Neural progenitor cell (in vitro differentiated cells): ENCODE measurements at regions not wholly inside any gene's neighbourhood (a gene's known extent, or its start where the extent isn't known, plus 50 kb on each side); places are given as distances from the start of the nearest gene placed in this dataset.

Source experiments
- DNase-seq: peaks from one replicate; pipeline ENCODE4 v3.0.0-alpha.2; 2016; ENCODE audit warnings: low spot score
- H2AFZ ChIP-seq: fragments of 200-600 bp; sonication (generic); replicated peaks from 2 replicates; pipeline ENCODE4 v1.6.1; 2016; ENCODE audit warnings: antibody characterized with exemption
- H3F3A ChIP-seq: fragments of 200-600 bp; sonication (generic); 2 replicates; pipeline ENCODE4 v1.6.1; 2016; ENCODE audit warnings: antibody characterized with exemption, low read depth
- H3K27ac ChIP-seq: fragments of 200-600 bp; sonication (generic); 2 replicates; pipeline ENCODE4 v1.5.1; 2016; ENCODE audit warnings: mild to moderate bottlenecking
- H3K27me3 ChIP-seq: fragments of 200-600 bp; sonication (generic); 2 replicates; pipeline ENCODE4 v1.6.1; 2016; ENCODE audit warnings: mild to moderate bottlenecking, moderate library complexity
- H3K36me3 ChIP-seq: fragments of 200-600 bp; sonication (generic); 2 replicates; pipeline ENCODE4 v1.5.1; 2016
- H3K4me1 ChIP-seq: fragments of 200-600 bp; sonication (generic); 2 replicates; pipeline ENCODE4 v1.6.1; 2016; ENCODE audit warnings: mixed run types
- H3K4me2 ChIP-seq: fragments of 200-600 bp; sonication (generic); 2 replicates; pipeline ENCODE4 v1.6.1; 2016
- H3K4me3 ChIP-seq: fragments of 200-600 bp; sonication (generic); 2 replicates; pipeline ENCODE4 v1.5.1; 2016
- H3K79me2 ChIP-seq: fragments of 200-600 bp; sonication (generic); 2 replicates; pipeline ENCODE4 v1.6.1; 2016; ENCODE audit warnings: low read depth
- H3K9ac ChIP-seq: fragments of 200-600 bp; sonication (generic); 2 replicates; pipeline ENCODE4 v1.6.1; 2016
- H3K9me3 ChIP-seq: fragments of 200-600 bp; sonication (generic); 2 replicates; pipeline ENCODE4 v1.5.1; 2016; ENCODE audit warnings: low read depth
- H4K20me1 ChIP-seq: fragments of 200-600 bp; sonication (generic); 2 replicates; pipeline ENCODE4 v1.6.1; 2016; ENCODE audit warnings: low read depth
- H3K27ac Mint-ChIP-seq: 3 replicates; pipeline ENCODE4 v1.8.0; 2021; ENCODE audit warnings: mixed read lengths
- H3K27me3 Mint-ChIP-seq: 2 replicates; pipeline ENCODE4 v1.8.0; 2022; ENCODE audit warnings: low read depth, mild to moderate bottlenecking, inconsistent platforms, moderate library complexity, mixed read lengths; ENCODE audit not compliant: insufficient read depth
- H3K36me3 Mint-ChIP-seq: 3 replicates; pipeline ENCODE4 v1.8.0; 2021; ENCODE audit warnings: mixed read lengths
- H3K4me1 Mint-ChIP-seq: 3 replicates; pipeline ENCODE4 v1.8.0; 2021; ENCODE audit warnings: mixed read lengths
- H3K4me3 Mint-ChIP-seq: 3 replicates; pipeline ENCODE4 v1.8.0; 2021; ENCODE audit warnings: mild to moderate bottlenecking, moderate library complexity, mixed read lengths
- H3K9me3 Mint-ChIP-seq: 3 replicates; pipeline ENCODE4 v1.8.0; 2020; ENCODE audit warnings: mixed read lengths
- CTCF ChIP-seq: fragments of 200-600 bp; sonication (generic); IDR thresholded peaks from 2 replicates; pipeline ENCODE4 v1.5.1; 2017; ENCODE audit warnings: antibody characterized with exemption, mild to moderate bottlenecking
- EZH2 ChIP-seq: fragments of 200-600 bp; sonication (generic); IDR thresholded peaks from 2 replicates; pipeline ENCODE4 v1.6.1; 2017; ENCODE audit warnings: antibody characterized with exemption, mild to moderate bottlenecking, moderate library complexity
- EZH2phosphoT487 ChIP-seq: fragments of 200-600 bp; sonication (generic); IDR thresholded peaks from 2 replicates; pipeline ENCODE4 v1.6.1; 2017; ENCODE audit warnings: antibody characterized with exemption

DNA sequence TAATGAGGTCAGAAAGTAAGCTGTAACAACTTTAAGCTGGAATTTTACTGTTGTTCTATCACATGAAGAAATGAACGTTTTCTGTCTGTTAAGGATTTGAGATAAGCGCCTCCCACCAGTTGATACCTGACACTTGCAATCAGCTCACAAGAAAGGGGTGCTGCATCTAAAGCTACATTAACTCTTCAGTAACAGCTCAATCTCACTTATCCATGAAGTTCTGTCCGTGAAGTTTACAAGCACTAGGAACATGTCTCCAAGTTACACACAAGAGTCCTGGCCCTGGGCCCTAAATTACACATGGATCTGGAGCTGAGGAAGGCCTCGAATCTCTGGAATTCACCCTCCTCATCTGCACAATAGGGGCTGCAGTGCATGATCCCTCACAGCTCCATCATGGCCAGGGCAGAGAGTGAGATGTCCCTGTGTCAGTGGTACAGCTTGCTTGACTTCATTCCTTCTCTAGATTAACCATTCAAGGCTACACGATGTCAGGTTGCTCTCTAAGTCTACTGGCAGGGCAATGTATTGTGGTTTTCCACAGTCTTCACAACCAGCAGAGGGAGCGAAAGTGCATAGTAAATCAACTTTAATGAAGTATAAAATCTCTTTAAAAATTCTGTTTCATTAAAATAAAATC is 182.4 kb upstream of the MCHR2 start:
- H3K79me2 ChIP-seq: no peaks in the 10 kb centered on the region
- H3K9ac ChIP-seq: no peak overlapping the region
- H3K4me2 ChIP-seq: no peak overlapping the region
- no peaks in the 10 kb centered on the region for H3K9me3 ChIP-seq
- H3F3A ChIP-seq: no peaks in the 10 kb centered on the region
- H3K36me3 Mint-ChIP-seq: no peaks in the 10 kb centered on the region
- TF ChIP-seq EZH2: no peak
- peak; percentile 52 for TF ChIP-seq CTCF
- peak overlapping the region; percentile 80 for H2AFZ ChIP-seq
- H4K20me1 ChIP-seq: no peaks in the 10 kb centered on the region
- no peaks in the 10 kb centered on the region for H3K27me3 Mint-ChIP-seq
- DNase-seq: peak; percentile 54
- H3K4me3 ChIP-seq: no peak overlapping the region
- H3K4me1 Mint-ChIP-seq: peaks cover 12% of the 10 kb centered on the region
- H3K4me3 Mint-ChIP-seq: no peak overlapping the region
- peaks cover 9% of the 10 kb centered on the region for H3K4me1 ChIP-seq
- peak overlapping the region; percentile 30 for H3K27ac Mint-ChIP-seq
- H3K9me3 Mint-ChIP-seq: no peaks in the 10 kb centered on the region
- H3K36me3 ChIP-seq: no peaks in the 10 kb centered on the region
- H3K27me3 ChIP-seq: no peaks in the 10 kb centered on the region
- no peak overlapping the region for H3K27ac ChIP-seq

DNA sequence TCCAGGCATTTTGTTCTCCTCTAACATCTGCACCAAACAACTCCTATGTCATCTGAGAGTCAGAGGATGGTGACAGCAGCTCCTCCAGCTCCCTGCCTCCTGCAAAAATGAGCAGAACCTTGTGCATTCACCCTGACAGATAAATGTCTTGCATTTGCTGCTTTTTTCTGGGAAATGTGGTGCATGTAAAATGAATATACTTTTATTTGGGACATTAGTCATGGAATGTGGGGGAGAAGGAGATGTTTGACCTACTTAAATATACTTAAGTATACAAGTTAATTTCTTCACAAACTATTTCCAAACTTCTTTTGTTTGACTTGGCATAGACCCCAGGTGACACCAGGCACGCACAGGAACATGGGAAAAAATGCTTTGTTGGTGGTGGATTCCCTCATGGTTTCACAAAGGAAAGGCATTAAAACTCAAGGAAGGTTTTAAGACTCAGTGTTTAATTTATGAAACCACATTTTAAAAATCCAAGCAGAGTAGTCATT is 181.8 kb upstream of the MCHR2 start:
- Histone ChIP-seq H3F3A (no peaks in the 10 kb centered on the region), H3K27me3 (no peaks in the 10 kb centered on the region), H3K4me2 (no peak overlapping the region), H3K79me2 (no peaks in the 10 kb centered on the region), H3K9me3 (no peaks in the 10 kb centered on the region), H4K20me1 (no peaks in the 10 kb centered on the region), H3K27ac (no peak overlapping the region), H3K36me3 (no peaks in the 10 kb centered on the region), H3K4me1 (peaks cover 9% of the 10 kb centered on the region), H2AFZ (peak overlapping the region; percentile 80), H3K9ac (no peak overlapping the region), H3K4me3 (no peak overlapping the region)
- Mint-ChIP-seq H3K27ac (no peak overlapping the region), H3K4me1 (peaks cover 12% of the 10 kb centered on the region), H3K27me3 (no peaks in the 10 kb centered on the region), H3K9me3 (no peaks in the 10 kb centered on the region), H3K36me3 (no peaks in the 10 kb centered on the region), H3K4me3 (no peak overlapping the region)
- no peak for DNase-seq
- TF ChIP-seq CTCF: no peak
- no peak for TF ChIP-seq EZH2phosphoT487
- TF ChIP-seq EZH2: no peak

DNA sequence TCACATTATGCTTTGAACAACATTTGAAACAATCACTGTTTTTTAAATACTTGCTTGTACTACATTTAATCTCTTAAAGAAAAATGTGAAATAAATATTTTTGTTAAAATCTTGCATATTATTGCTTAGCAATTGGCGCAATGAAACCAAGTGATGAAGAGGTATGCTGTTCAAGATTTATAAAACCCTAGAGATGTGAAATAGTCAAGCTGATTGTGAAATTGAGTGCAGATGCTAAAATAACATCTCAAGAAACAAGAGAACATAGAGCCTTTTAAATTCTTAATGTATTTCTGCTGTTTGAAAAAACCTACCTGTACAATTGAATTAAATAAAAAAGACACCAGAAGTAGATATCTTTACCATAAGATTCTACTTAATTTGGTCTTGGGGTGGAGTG is 179.2 kb upstream of the MCHR2 start:
- H3F3A ChIP-seq: no peaks in the 10 kb centered on the region
- no peaks in the 10 kb centered on the region for H3K36me3 ChIP-seq
- TF ChIP-seq EZH2phosphoT487: no peak
- no peak for TF ChIP-seq EZH2
- TF ChIP-seq CTCF: no peak
- Mint-ChIP-seq H3K4me1 (peaks cover 12% of the 10 kb centered on the region), H3K27ac (no peak overlapping the region), H3K9me3 (no peaks in the 10 kb centered on the region), H3K27me3 (peaks cover 2% of the 10 kb centered on the region), H3K4me3 (no peak overlapping the region), H3K36me3 (no peaks in the 10 kb centered on the region)
- H3K9me3 ChIP-seq: no peaks in the 10 kb centered on the region
- H3K4me2 ChIP-seq: no peak overlapping the region
- peaks cover 9% of the 10 kb centered on the region for H3K4me1 ChIP-seq
- no peak overlapping the region for H3K4me3 ChIP-seq
- no peak overlapping the region for H3K27ac ChIP-seq
- no peak overlapping the region for H3K9ac ChIP-seq
- DNase-seq: no peak
- H2AFZ ChIP-seq: no peak overlapping the region
- no peaks in the 10 kb centered on the region for H4K20me1 ChIP-seq
- H3K27me3 ChIP-seq: no peaks in the 10 kb centered on the region
- no peaks in the 10 kb centered on the region for H3K79me2 ChIP-seq
